Hepatocyte (in vitro differentiated cells): ENCODE measurements at regions not wholly inside any gene's neighbourhood (a gene's known extent, or its start where the extent isn't known, plus 50 kb on each side); places are given as distances from the start of the nearest gene placed in this dataset.

ENCODE experiments used
- DNase-seq: peaks from one replicate; pipeline ENCODE4 v3.0.0-alpha.2; 2016; ENCODE audit warnings: low spot score
- H2AFZ ChIP-seq: fragments of 200-600 bp; sonication (generic); 2 replicates; pipeline ENCODE4 v1.6.0; 2016; ENCODE audit warnings: antibody characterized with exemption, mild to moderate bottlenecking
- H3K27ac ChIP-seq: fragments of 200-600 bp; sonication (generic); 2 replicates; pipeline ENCODE4 v1.5.1; 2016; ENCODE audit warnings: mild to moderate bottlenecking
- H3K27me3 ChIP-seq: fragments of 200-600 bp; sonication (generic); 2 replicates; pipeline ENCODE4 v1.6.1; 2016
- H3K36me3 ChIP-seq: fragments of 200-600 bp; sonication (generic); replicated peaks from 2 replicates; pipeline ENCODE4 v1.5.1; 2016; ENCODE audit warnings: low read depth; ENCODE audit not compliant: insufficient read depth
- H3K4me1 ChIP-seq: fragments of 200-600 bp; sonication (generic); 2 replicates; pipeline ENCODE4 v1.5.1; 2016; ENCODE audit warnings: mild to moderate bottlenecking, moderate library complexity; ENCODE audit not compliant: insufficient read depth
- H3K4me2 ChIP-seq: fragments of 200-600 bp; sonication (generic); 2 replicates; pipeline ENCODE4 v1.6.0; 2016
- H3K4me3 ChIP-seq: fragments of 200-600 bp; sonication (generic); 2 replicates; pipeline ENCODE4 v1.5.1; 2016; ENCODE audit warnings: mild to moderate bottlenecking
- H3K79me2 ChIP-seq: fragments of 200-600 bp; sonication (generic); 2 replicates; pipeline ENCODE4 v1.6.0; 2017; ENCODE audit warnings: mild to moderate bottlenecking
- H3K9me2 ChIP-seq: fragments of 200-600 bp; sonication (generic); replicated peaks from 2 replicates; pipeline ENCODE4 v1.6.0; 2017; ENCODE audit warnings: mild to moderate bottlenecking; ENCODE audit not compliant: insufficient read depth
- H3K9me3 ChIP-seq: fragments of 200-600 bp; sonication (generic); 2 replicates; pipeline ENCODE4 v1.5.1; 2016; ENCODE audit warnings: low read depth, mild to moderate bottlenecking
- H4K20me1 ChIP-seq: fragments of 200-600 bp; sonication (generic); 2 replicates; pipeline ENCODE4 v1.6.0; 2016; ENCODE audit warnings: mild to moderate bottlenecking; ENCODE audit not compliant: insufficient read depth, poor library complexity, severe bottlenecking
- EZH2 ChIP-seq: fragments of 200-600 bp; sonication (generic); IDR thresholded peaks from 2 replicates; pipeline ENCODE4 v1.6.1; 2016; ENCODE audit warnings: antibody characterized with exemption, mild to moderate bottlenecking, borderline replicate concordance
- EZH2phosphoT487 ChIP-seq: fragments of 200-600 bp; sonication (generic); IDR thresholded peaks from one replicate; pipeline ENCODE4 v1.6.1; 2018; ENCODE audit warnings: antibody characterized with exemption, mild to moderate bottlenecking, low read depth, moderate library complexity; ENCODE audit not compliant: unreplicated experiment, severe bottlenecking
- WGBS: methylation state at CpG from one replicate; pipeline ENCODE4 v1.1.6; 2016; ENCODE audit warnings: low lambda C conversion rate; ENCODE audit errors: missing lambda C conversion rate; 5-methylcytosine and 5-hydroxymethylcytosine counted together
- TF ChIP-seq, protein P1 (sequence below): fragments of 200-600 bp; sonication (generic); IDR thresholded peaks from 2 replicates; pipeline ENCODE4 v1.5.1; 2016; ENCODE audit warnings: antibody characterized with exemption, mild to moderate bottlenecking; ENCODE audit not compliant: poor library complexity

DNA sequence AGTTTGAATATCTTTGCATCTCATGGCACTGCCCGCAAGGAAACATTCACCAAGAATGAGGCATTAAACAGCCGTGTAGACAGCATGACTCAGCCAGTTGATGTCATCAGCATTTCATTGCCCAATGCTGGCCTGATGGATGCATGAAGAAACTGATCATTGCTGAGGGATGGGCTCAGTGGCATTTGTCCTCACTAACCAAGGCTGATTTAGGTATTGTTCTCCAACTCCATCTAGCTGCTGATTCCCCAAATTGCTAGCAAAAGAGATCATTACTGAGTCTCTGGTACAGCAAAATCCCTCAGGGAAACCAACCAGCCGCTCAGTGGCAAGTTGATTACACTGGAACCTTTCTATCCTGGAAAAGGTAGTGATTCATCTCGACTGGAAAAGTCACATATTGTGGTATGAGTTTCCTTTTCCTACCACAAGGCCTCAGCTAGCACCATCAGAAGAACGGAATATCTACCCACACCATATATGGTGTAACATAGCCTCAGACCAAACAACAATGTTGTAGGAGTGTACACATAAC lies 186.5 kb upstream of the GAP43 start:
- no peak overlapping the region for H3K4me3 ChIP-seq
- H3K9me3 ChIP-seq = no peaks in the 10 kb centered on the region
- no peak overlapping the region for H3K4me2 ChIP-seq
- no peak for TF ChIP-seq EZH2phosphoT487
- TF ChIP-seq, protein P1, sequence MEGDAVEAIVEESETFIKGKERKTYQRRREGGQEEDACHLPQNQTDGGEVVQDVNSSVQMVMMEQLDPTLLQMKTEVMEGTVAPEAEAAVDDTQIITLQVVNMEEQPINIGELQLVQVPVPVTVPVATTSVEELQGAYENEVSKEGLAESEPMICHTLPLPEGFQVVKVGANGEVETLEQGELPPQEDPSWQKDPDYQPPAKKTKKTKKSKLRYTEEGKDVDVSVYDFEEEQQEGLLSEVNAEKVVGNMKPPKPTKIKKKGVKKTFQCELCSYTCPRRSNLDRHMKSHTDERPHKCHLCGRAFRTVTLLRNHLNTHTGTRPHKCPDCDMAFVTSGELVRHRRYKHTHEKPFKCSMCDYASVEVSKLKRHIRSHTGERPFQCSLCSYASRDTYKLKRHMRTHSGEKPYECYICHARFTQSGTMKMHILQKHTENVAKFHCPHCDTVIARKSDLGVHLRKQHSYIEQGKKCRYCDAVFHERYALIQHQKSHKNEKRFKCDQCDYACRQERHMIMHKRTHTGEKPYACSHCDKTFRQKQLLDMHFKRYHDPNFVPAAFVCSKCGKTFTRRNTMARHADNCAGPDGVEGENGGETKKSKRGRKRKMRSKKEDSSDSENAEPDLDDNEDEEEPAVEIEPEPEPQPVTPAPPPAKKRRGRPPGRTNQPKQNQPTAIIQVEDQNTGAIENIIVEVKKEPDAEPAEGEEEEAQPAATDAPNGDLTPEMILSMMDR = no peak
- TF ChIP-seq EZH2 = no peak
- DNase-seq = peak; percentile 34
- H3K27ac ChIP-seq = no peak overlapping the region
- no peaks in the 10 kb centered on the region for H3K27me3 ChIP-seq
- no peak overlapping the region for H2AFZ ChIP-seq
- 53% methylated on average over 5 of the region's 5 CpGs for WGBS
- no peaks in the 10 kb centered on the region for H4K20me1 ChIP-seq
- H3K9me2 ChIP-seq = no peaks in the 10 kb centered on the region
- H3K4me1 ChIP-seq = no peaks in the 10 kb centered on the region
- H3K79me2 ChIP-seq = no peaks in the 10 kb centered on the region
- no peaks in the 10 kb centered on the region for H3K36me3 ChIP-seq

DNA sequence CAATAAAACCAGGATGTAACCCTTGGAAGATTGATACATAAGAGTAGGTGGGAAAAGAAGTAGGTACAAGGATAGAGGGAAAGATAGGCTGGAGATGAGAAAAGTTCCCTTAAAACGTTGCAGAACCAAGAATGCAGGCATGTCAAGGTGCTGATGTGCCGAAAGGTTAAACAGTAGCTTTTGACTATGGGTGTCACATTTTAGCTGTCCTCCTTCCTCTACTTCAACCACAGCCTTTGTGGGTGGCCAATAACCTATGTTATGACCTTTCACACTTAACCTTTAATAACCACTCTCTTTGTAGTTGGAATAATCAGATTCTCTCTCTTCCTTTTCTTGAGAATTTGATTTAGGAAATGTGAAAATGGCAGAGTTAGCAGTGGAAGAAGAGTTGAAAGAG lies 184.5 kb upstream of the GAP43 start:
- Histone ChIP-seq H3K9me3 (no peaks in the 10 kb centered on the region), H3K27me3 (no peaks in the 10 kb centered on the region)
- WGBS = 77% methylated on average over 2 of the region's 2 CpGs

DNA sequence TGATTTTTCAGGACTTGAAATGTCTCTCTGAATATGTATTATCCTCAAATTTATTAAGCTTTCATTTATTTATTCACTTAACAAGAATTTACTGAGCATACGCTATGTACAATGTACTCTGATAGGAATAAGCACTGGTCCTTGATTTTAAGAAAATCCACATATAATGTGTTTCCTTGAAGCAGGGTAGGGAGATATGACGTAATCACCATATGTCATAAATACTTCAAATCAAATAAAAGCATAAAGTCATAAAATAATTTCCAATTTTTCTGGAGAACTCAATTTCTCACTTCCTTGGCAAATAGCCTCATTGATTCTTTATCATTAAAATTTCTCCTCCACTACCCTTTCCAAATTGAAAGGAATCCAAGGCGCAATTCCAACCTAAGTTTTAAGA lies 177.8 kb upstream of the GAP43 start:
- H3K27me3 ChIP-seq = no peaks in the 10 kb centered on the region
- no peaks in the 10 kb centered on the region for H3K9me3 ChIP-seq
- H3K27ac ChIP-seq = no peak overlapping the region
- TF ChIP-seq EZH2phosphoT487 (no peak), EZH2 (no peak)
- TF ChIP-seq, protein P1 = no peak
- no peaks in the 10 kb centered on the region for H3K36me3 ChIP-seq
- H3K4me3 ChIP-seq = no peak overlapping the region
- no peak overlapping the region for H2AFZ ChIP-seq
- no peak overlapping the region for H3K4me2 ChIP-seq
- H3K79me2 ChIP-seq = no peaks in the 10 kb centered on the region
- WGBS = 93% methylated on average over 3 of the region's 3 CpGs
- DNase-seq = no peak
- H4K20me1 ChIP-seq = no peaks in the 10 kb centered on the region
- H3K9me2 ChIP-seq = no peaks in the 10 kb centered on the region
- no peaks in the 10 kb centered on the region for H3K4me1 ChIP-seq

More for the DNA sequence above, 184.5 kb upstream of the GAP43 start:
- no peak overlapping the region for H3K27ac ChIP-seq
- no peak for TF ChIP-seq EZH2phosphoT487
- no peak for TF ChIP-seq EZH2
- H3K4me1 ChIP-seq = no peaks in the 10 kb centered on the region
- H3K36me3 ChIP-seq = no peaks in the 10 kb centered on the region
- no peak for DNase-seq
- no peak overlapping the region for H2AFZ ChIP-seq
- no peak overlapping the region for H3K4me2 ChIP-seq
- no peaks in the 10 kb centered on the region for H4K20me1 ChIP-seq
- H3K9me2 ChIP-seq = no peaks in the 10 kb centered on the region
- H3K4me3 ChIP-seq = no peak overlapping the region
- no peaks in the 10 kb centered on the region for H3K79me2 ChIP-seq

DNA sequence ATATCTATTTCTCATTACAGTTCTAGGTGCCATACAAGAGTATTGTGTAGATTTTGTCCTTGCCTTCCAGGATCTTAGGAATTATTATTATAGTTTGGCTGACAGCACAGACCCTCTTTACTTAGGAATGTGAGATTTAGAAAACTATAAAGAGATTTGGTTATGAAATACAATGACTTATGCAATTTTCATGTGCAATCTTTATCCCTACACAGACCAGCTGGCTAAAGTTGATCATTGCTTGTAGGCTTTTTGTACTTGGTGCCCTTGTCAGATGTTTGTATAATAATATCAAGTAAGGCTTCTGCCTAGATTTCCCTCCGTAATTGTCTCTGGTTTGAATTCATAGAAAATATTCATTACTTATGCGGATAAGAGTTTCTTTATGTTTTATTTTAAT lies 174.5 kb upstream of the GAP43 start:
- no peak for DNase-seq
- no peaks in the 10 kb centered on the region for H3K9me3 ChIP-seq
- 90% methylated on average over 2 of the region's 2 CpGs for WGBS
- no peaks in the 10 kb centered on the region for H3K36me3 ChIP-seq
- H3K4me3 ChIP-seq = no peak overlapping the region
- no peak overlapping the region for H3K27ac ChIP-seq
- no peaks in the 10 kb centered on the region for H4K20me1 ChIP-seq
- no peaks in the 10 kb centered on the region for H3K9me2 ChIP-seq
- H3K79me2 ChIP-seq = no peaks in the 10 kb centered on the region
- H3K4me2 ChIP-seq = no peak overlapping the region
- no peak for TF ChIP-seq EZH2
- TF ChIP-seq EZH2phosphoT487 = no peak
- no peak overlapping the region for H2AFZ ChIP-seq
- H3K4me1 ChIP-seq = no peaks in the 10 kb centered on the region
- H3K27me3 ChIP-seq = no peaks in the 10 kb centered on the region
